ENCODE measurements at regions not wholly inside any gene's neighbourhood (a gene's known extent, or its start where the extent isn't known, plus 50 kb on each side); places are given as distances from the start of the nearest gene placed in this dataset.

DNA sequence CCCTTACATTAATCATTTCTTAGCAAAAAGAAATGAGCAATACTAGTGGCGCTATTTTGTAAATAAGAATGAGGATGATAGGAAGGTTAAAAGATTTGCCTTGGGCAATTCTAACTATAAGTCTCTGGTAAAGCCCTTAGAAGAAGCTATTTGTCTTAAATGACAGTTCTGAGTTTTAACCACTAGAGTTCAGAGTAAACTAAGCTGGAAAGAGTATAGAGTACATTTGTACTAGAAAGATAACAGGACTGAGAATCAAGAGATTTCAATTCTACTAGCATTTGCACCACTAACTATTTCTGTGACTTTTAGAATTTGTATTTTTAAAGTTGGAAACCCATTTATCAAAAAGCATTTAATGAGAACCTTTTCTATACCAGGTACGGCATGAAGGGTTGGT is 750.3 kb downstream of the OLFM4 start:
- H3K4me3 Mint-ChIP-seq (ENCODE audit: unreplicated experiment) = no peak overlapping the region
- H3K27me3 Mint-ChIP-seq (ENCODE audit: low read depth) = peaks cover 8% of the 10 kb centered on the region
- H3K9me3 Mint-ChIP-seq (ENCODE audit: low read depth) = no peaks in the 10 kb centered on the region
- H3K36me3 Mint-ChIP-seq (ENCODE audit: low read depth) = no peaks in the 10 kb centered on the region
- H3K27ac Mint-ChIP-seq (ENCODE audit: unreplicated experiment) = no peak overlapping the region
- DNase-seq (ENCODE audit: low spot score) = no peak
- TF ChIP-seq CTCF (IDR thresholded peaks at IDR 0.05) = peak; percentile 34
- H3K4me1 Mint-ChIP-seq (ENCODE audit: low read depth) = peaks cover 8% of the 10 kb centered on the region

GRCh38 chr13:53781941-53782340 is 753.3 kb downstream of the OLFM4 start:
- H3K36me3 Mint-ChIP-seq (ENCODE audit: low read depth) = no peaks in the 10 kb centered on the region
- no peak for DNase-seq (ENCODE audit: low spot score)
- peaks cover 8% of the 10 kb centered on the region for H3K4me1 Mint-ChIP-seq (ENCODE audit: low read depth)
- H3K27me3 Mint-ChIP-seq (ENCODE audit: low read depth) = peaks cover 13% of the 10 kb centered on the region
- H3K9me3 Mint-ChIP-seq (ENCODE audit: low read depth) = no peaks in the 10 kb centered on the region
- H3K27ac Mint-ChIP-seq (ENCODE audit: unreplicated experiment) = no peak overlapping the region
- no peak for TF ChIP-seq CTCF (IDR thresholded peaks at IDR 0.05)
- peak overlapping the region; percentile 31 for H3K4me3 Mint-ChIP-seq (ENCODE audit: unreplicated experiment)

DNA sequence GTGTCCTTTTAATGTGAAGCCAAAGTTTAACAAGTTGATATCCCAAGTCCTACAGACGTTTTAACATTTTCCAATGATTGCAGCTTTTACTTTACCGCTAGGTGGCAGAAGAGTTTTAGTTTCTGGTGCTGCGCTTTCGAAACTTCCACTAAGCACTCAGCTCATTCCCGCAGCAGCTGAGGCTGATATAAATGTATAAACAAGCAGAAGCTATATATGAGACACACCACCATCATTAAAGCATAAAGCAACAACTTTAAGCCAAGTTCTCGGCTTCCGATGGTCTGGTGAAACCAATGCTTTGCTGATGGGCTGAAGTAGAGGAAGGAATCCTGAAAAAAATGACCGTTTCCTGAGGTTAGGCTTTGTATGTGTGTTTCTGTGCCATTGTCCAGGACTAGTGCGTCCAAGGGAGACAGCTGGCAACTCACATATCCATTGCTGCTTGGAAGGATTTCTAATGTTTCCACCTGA is 753.9 kb downstream of the OLFM4 start:
- Mint-ChIP-seq H3K27ac (ENCODE audit: unreplicated experiment) (no peak overlapping the region), H3K4me1 (ENCODE audit: low read depth) (peaks cover 8% of the 10 kb centered on the region), H3K4me3 (ENCODE audit: unreplicated experiment) (peak overlapping the region; percentile 46), H3K9me3 (ENCODE audit: low read depth) (no peaks in the 10 kb centered on the region), H3K36me3 (ENCODE audit: low read depth) (no peaks in the 10 kb centered on the region), H3K27me3 (ENCODE audit: low read depth) (peaks cover 17% of the 10 kb centered on the region)
- DNase-seq (ENCODE audit: low spot score) = no peak
- peak; percentile 94 for TF ChIP-seq CTCF (IDR thresholded peaks at IDR 0.05)

GRCh38 chr13:53783471-53783870 is 754.9 kb downstream of the OLFM4 start:
- H3K4me3 Mint-ChIP-seq (ENCODE audit: unreplicated experiment) = no peak overlapping the region
- H3K9me3 Mint-ChIP-seq (ENCODE audit: low read depth) = no peaks in the 10 kb centered on the region
- peaks cover 20% of the 10 kb centered on the region for H3K27me3 Mint-ChIP-seq (ENCODE audit: low read depth)
- peaks cover 8% of the 10 kb centered on the region for H3K4me1 Mint-ChIP-seq (ENCODE audit: low read depth)
- H3K27ac Mint-ChIP-seq (ENCODE audit: unreplicated experiment) = no peak overlapping the region
- DNase-seq (ENCODE audit: low spot score) = no peak
- H3K36me3 Mint-ChIP-seq (ENCODE audit: low read depth) = no peaks in the 10 kb centered on the region
- TF ChIP-seq CTCF (IDR thresholded peaks at IDR 0.05) = no peak

GRCh38 chr13:53788286-53788685 is 759.7 kb downstream of the OLFM4 start:
- H3K27me3 Mint-ChIP-seq (ENCODE audit: low read depth) = peaks cover 21% of the 10 kb centered on the region

More at GRCh38 chr13:53788286-53788685, 759.7 kb downstream of the OLFM4 start:
- H3K4me3 Mint-ChIP-seq (ENCODE audit: unreplicated experiment) = no peak overlapping the region
- TF ChIP-seq CTCF (IDR thresholded peaks at IDR 0.05) = no peak
- no peak overlapping the region for H3K27ac Mint-ChIP-seq (ENCODE audit: unreplicated experiment)
- DNase-seq (ENCODE audit: low spot score) = no peak
- H3K9me3 Mint-ChIP-seq (ENCODE audit: low read depth) = no peaks in the 10 kb centered on the region
- no peaks in the 10 kb centered on the region for H3K4me1 Mint-ChIP-seq (ENCODE audit: low read depth)
- no peaks in the 10 kb centered on the region for H3K36me3 Mint-ChIP-seq (ENCODE audit: low read depth)

Data from chondrocyte (in vitro differentiated cells).